Sigmoid colon (tissue), 6 donors: ENCODE measurements at regions not wholly inside any gene's neighbourhood (a gene's known extent, or its start where the extent isn't known, plus 50 kb on each side); places are given as distances from the start of the nearest gene placed in this dataset.

ENCODE experiments used
- DNase-seq: peaks from one replicate; pipeline ENCODE4 v3.0.0-alpha.2; 2019
- H3K27ac ChIP-seq, 4 donors: fragments of 200-600 bp; sonication (generic); one replicate each; pipeline ENCODE4 v1.5.1; 2016 to 2019; ENCODE audit warnings: mild to moderate bottlenecking in 1 of 4
- H3K27me3 ChIP-seq, 3 donors: fragments of 200-600 bp; sonication (generic); one replicate each; pipeline ENCODE4 v1.5.1; 2019; ENCODE audit warnings: mild to moderate bottlenecking in 1 of 3
- H3K36me3 ChIP-seq, 4 donors: fragments of 200-600 bp; sonication (generic); one replicate each; pipeline ENCODE4 v1.5.1; 2016 to 2019
- H3K4me1 ChIP-seq, 4 donors: fragments of 200-600 bp; sonication (generic); one replicate each; pipeline ENCODE4 v1.5.1; 2017 to 2019
- H3K4me3 ChIP-seq, 4 donors: fragments of 200-600 bp; sonication (generic); one replicate each; pipeline ENCODE4 v1.5.1; 2017 to 2019; ENCODE audit warnings: mild to moderate bottlenecking in 2 of 4, moderate library complexity in 1 of 4
- H3K9me3 ChIP-seq, 4 donors: fragments of 200-600 bp in 3 of 4; sonication (generic) in 3 of 4; one replicate each; pipeline versions ENCODE4 v1.5.1 to v1.6.1; 2013 to 2019
- EP300 ChIP-seq, 4 donors: sonication (generic); formaldehyde crosslinking; IDR thresholded peaks; one replicate each; pipeline ENCODE4 v1.6.1; 2017; ENCODE audit warnings: antibody characterized with exemption in 4 of 4
- POLR2A ChIP-seq, 2 donors: fragments of 450-650 bp; IDR thresholded peaks; one replicate each; pipeline ENCODE4 v1.6.1; 2016; ENCODE audit warnings: antibody characterized with exemption in 2 of 2, mild to moderate bottlenecking in 2 of 2, moderate library complexity in 2 of 2
- POLR2AphosphoS5 ChIP-seq, 4 donors: sonication (generic); formaldehyde crosslinking; IDR thresholded peaks; one replicate each; pipeline ENCODE4 v1.6.1; 2017; ENCODE audit warnings: antibody characterized with exemption in 4 of 4
- WGBS, 2 donors: extraction: QIAGEN DNeasy Blood & Tissue Kit; methylation state at CpG; one replicate each; pipeline ENCODE4 v1.1.7; 2013; 5-methylcytosine and 5-hydroxymethylcytosine counted together
- intact Hi-C: fragments of 100-400 bp; cut with DNase I; formaldehyde crosslinking; loops from one replicate; pipeline ENCODE4 v1.15.1; 2023
- TF ChIP-seq, protein P1 (sequence below), 4 experiments: fragments of 450-650 bp in 3 of 4; fragments of 200-600 bp in 1 of 4; IDR thresholded peaks; one replicate each; pipeline ENCODE4 v1.5.1; 2016 to 2019; ENCODE audit warnings: antibody characterized with exemption in 4 of 4, mild to moderate bottlenecking in 3 of 4, moderate library complexity in 2 of 4
- donor health status: healthy with polysubstance abuse.
- donor health status: healthy.

DNA sequence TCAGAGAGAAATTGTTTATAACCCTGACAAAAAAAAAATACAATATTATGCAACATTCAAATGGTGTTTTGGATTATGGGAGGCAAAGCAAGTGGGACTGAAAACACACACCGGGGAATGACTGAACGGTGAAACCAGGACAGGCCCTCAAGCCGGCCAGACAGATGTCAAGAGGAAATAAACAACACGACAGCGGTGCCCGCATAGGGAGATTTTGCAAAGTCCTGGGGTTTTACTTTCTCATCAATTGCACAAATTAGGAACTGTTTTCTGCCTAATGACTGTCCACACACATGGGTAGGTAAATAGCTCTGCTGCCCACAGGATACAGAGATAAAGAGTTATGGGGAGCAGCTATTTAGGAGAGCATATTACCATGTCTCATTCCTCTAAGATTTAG lies 134.5 kb downstream of the IRS2 start:
- Histone ChIP-seq H3K9me3 (no peaks in the 10 kb centered on the region), H3K4me1 (no peaks in the 10 kb centered on the region), H3K4me3 (no peak overlapping the region), H3K27ac (peak overlapping the region in 1 of 4 donors; percentile 11), H3K36me3 (no peaks in the 10 kb centered on the region), H3K27me3 (no peaks in the 10 kb centered on the region)
- no peak for TF ChIP-seq POLR2AphosphoS5 (IDR thresholded peaks at IDR 0.05)
- TF ChIP-seq, protein P1, sequence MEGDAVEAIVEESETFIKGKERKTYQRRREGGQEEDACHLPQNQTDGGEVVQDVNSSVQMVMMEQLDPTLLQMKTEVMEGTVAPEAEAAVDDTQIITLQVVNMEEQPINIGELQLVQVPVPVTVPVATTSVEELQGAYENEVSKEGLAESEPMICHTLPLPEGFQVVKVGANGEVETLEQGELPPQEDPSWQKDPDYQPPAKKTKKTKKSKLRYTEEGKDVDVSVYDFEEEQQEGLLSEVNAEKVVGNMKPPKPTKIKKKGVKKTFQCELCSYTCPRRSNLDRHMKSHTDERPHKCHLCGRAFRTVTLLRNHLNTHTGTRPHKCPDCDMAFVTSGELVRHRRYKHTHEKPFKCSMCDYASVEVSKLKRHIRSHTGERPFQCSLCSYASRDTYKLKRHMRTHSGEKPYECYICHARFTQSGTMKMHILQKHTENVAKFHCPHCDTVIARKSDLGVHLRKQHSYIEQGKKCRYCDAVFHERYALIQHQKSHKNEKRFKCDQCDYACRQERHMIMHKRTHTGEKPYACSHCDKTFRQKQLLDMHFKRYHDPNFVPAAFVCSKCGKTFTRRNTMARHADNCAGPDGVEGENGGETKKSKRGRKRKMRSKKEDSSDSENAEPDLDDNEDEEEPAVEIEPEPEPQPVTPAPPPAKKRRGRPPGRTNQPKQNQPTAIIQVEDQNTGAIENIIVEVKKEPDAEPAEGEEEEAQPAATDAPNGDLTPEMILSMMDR (IDR thresholded peaks at IDR 0.05) = no peak
- no peak for TF ChIP-seq POLR2A (IDR thresholded peaks at IDR 0.05)
- TF ChIP-seq EP300 (IDR thresholded peaks at IDR 0.05) = no peak
- no peak for DNase-seq
- 62 to 87% methylated on average over 6 of the region's 6 CpGs for WGBS, 2 donors
- intact Hi-C loops = no loop called here

DNA sequence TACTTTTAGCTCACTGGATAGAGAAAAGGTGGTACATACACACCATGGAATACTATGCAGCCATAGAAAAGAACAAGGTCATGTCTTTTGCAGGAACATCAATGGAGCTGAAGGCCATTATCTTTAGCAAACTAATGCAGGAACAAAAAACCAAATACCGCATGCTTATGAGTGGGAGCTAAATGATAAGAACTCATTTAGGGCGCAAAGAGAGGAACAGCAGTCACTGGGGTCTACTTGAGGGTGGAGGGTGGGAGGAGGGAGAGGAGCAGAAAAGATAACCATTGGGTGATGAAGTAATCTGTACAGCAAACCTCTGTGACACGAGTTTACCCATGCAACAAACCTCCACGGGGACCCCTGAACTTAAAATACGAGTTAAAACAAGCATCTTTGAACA lies 135.1 kb downstream of the IRS2 start:
- Histone ChIP-seq H3K9me3 (no peaks in the 10 kb centered on the region), H3K4me1 (no peaks in the 10 kb centered on the region), H3K27me3 (no peaks in the 10 kb centered on the region), H3K4me3 (no peak overlapping the region), H3K27ac (peak overlapping the region in 1 of 4 donors; percentile 11), H3K36me3 (no peaks in the 10 kb centered on the region)
- intact Hi-C loops = no loop called here
- TF ChIP-seq POLR2AphosphoS5 (IDR thresholded peaks at IDR 0.05) (no peak), EP300 (IDR thresholded peaks at IDR 0.05) (no peak), POLR2A (IDR thresholded peaks at IDR 0.05) (no peak)
- TF ChIP-seq, protein P1 (IDR thresholded peaks at IDR 0.05) = no peak
- 93 to 95% methylated on average over 5 of the region's 5 CpGs for WGBS, 2 donors
- DNase-seq = no peak

DNA sequence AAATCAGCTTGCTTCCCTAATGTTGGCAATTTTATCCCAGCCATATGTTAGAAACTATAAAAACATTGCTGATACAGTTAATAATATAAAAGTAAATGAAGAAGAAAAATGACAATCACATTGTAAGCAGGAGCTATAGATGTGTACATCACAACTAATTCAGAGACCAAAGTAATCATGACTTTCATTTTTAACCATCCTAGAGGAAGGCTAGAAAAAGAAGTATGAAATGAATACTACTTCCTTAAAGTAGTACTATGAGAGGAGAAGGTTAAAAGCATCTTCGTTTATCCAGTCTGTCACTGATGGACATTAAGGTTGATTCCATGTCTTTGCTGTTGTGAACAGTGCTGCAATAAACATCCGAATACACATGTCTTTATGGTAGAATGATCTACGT lies 135.5 kb downstream of the IRS2 start:
- Histone ChIP-seq H3K4me3 (no peak overlapping the region), H3K27me3 (no peaks in the 10 kb centered on the region), H3K9me3 (no peaks in the 10 kb centered on the region), H3K4me1 (no peaks in the 10 kb centered on the region), H3K27ac (peak overlapping the region in 1 of 4 donors; percentile 11), H3K36me3 (no peaks in the 10 kb centered on the region)
- 88 to 89% methylated on average over 3 of the region's 3 CpGs for WGBS, 2 donors
- intact Hi-C loops = no loop called here
- no peak for DNase-seq
- TF ChIP-seq EP300 (IDR thresholded peaks at IDR 0.05) = no peak
- TF ChIP-seq POLR2AphosphoS5 (IDR thresholded peaks at IDR 0.05) = no peak
- no peak for TF ChIP-seq POLR2A (IDR thresholded peaks at IDR 0.05)
- TF ChIP-seq, protein P1 (IDR thresholded peaks at IDR 0.05) = no peak

DNA sequence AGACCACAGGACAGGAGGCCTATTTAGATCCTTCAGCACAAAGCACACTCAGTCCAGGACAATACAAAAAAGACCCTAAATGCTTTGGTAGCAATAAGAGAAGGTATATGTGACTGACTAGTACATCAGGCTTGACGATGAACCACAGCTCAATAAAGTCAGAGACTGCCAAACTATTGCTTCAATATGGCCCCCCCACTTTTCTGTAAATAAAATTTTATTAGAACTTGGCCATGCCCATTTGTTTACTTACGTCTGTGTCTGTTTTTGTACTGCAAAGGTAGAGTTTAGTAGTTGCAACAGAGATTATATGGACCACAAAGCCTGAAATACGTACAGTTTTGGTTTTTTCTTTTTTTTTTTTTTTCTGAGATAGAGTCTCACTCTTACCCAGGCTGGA lies 136.7 kb downstream of the IRS2 start:
- intact Hi-C loops = no loop called here

DNA sequence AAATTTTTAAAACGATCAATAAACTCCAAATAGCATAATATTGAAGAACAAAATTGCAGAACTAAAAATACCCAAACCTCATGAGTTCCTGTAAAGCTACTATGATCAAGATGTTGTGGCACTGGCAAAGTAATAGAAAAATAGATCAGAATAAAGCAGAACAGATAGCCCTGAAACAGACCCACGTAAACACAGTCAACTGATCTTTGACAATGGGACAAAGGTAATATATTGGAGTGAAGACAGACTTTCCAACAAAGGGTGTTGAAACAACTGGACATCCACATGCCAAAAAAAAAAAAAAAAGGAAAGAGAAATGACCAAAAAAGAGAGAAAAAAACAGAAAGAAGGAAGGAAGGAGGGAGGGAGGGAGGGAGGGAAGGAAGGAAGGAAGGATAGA lies 138.7 kb downstream of the IRS2 start:
- no peaks in the 10 kb centered on the region for H3K4me1 ChIP-seq
- intact Hi-C loops = no loop called here
- DNase-seq = no peak
- H3K9me3 ChIP-seq = no peaks in the 10 kb centered on the region
- H3K36me3 ChIP-seq = no peaks in the 10 kb centered on the region
- no peak overlapping the region for H3K27ac ChIP-seq
- H3K27me3 ChIP-seq = no peaks in the 10 kb centered on the region
- no peak for TF ChIP-seq EP300 (IDR thresholded peaks at IDR 0.05)
- TF ChIP-seq POLR2A (IDR thresholded peaks at IDR 0.05) = no peak
- TF ChIP-seq, protein P1 (IDR thresholded peaks at IDR 0.05) = no peak
- no peak for TF ChIP-seq POLR2AphosphoS5 (IDR thresholded peaks at IDR 0.05)
- 88 to 94% methylated on average over 2 of the region's 2 CpGs for WGBS, 2 donors
- H3K4me3 ChIP-seq = no peak overlapping the region

More for the DNA sequence above, 136.7 kb downstream of the IRS2 start:
- Histone ChIP-seq H3K27ac (no peak overlapping the region), H3K27me3 (no peaks in the 10 kb centered on the region), H3K4me3 (no peak overlapping the region), H3K36me3 (no peaks in the 10 kb centered on the region), H3K9me3 (no peaks in the 10 kb centered on the region), H3K4me1 (no peaks in the 10 kb centered on the region)
- no peak for DNase-seq
- 22 to 72% methylated on average over 3 of the region's 3 CpGs for WGBS, 2 donors
- TF ChIP-seq POLR2AphosphoS5 (IDR thresholded peaks at IDR 0.05) (no peak), EP300 (IDR thresholded peaks at IDR 0.05) (no peak)
